Mesenchymal stem cell (in vitro differentiated cells and primary cell): ENCODE measurements at regions not wholly inside any gene's neighbourhood (a gene's known extent, or its start where the extent isn't known, plus 50 kb on each side); places are given as distances from the start of the nearest gene placed in this dataset.
A peak's percentile ranks its signal among the peaks of the same experiment; 100 is the strongest.

Experiments
- DNase-seq: peaks from one replicate; pipeline ENCODE4 v3.0.0-alpha.2; 2013
- H2AFZ ChIP-seq: one replicate; pipeline ENCODE4 v1.6.1; 2013; ENCODE audit warnings: low read depth, mild to moderate bottlenecking, control low read depth, inconsistent platforms, low read length, moderate library complexity
- H2AK5ac ChIP-seq: 2 replicates; pipeline ENCODE4 v1.6.1; 2013; ENCODE audit warnings: low read length, moderate library complexity, mild to moderate bottlenecking, inconsistent platforms; ENCODE audit not compliant: severe bottlenecking
- H2BK120ac ChIP-seq: one replicate; pipeline ENCODE4 v1.6.1; 2013; ENCODE audit warnings: low read depth, mild to moderate bottlenecking, inconsistent platforms, low read length, moderate library complexity
- H2BK12ac ChIP-seq, 2 experiments: one replicate each; pipeline ENCODE4 v1.6.1; 2013; ENCODE audit warnings: inconsistent platforms in 2 of 2, low read length in 2 of 2, mild to moderate bottlenecking in 2 of 2, moderate library complexity in 2 of 2, control low read depth in 1 of 2
- H2BK15ac ChIP-seq: one replicate; pipeline ENCODE4 v1.6.1; 2013; ENCODE audit warnings: mild to moderate bottlenecking, low read depth, inconsistent platforms; ENCODE audit not compliant: poor library complexity, severe bottlenecking
- H2BK5ac ChIP-seq: 2 replicates; pipeline ENCODE4 v1.6.1; 2013; ENCODE audit warnings: low read depth, mild to moderate bottlenecking, low read length, control low read depth, inconsistent platforms; ENCODE audit not compliant: poor library complexity, severe bottlenecking
- H3K14ac ChIP-seq, 2 experiments: one replicate each; pipeline ENCODE4 v1.6.1; 2013; ENCODE audit warnings: inconsistent platforms in 2 of 2, low read length in 2 of 2, control low read depth in 1 of 2, mild to moderate bottlenecking in 1 of 2, moderate library complexity in 1 of 2
- H3K18ac ChIP-seq, 2 experiments: one replicate each; pipeline ENCODE4 v1.6.1; 2013; ENCODE audit warnings: inconsistent platforms in 2 of 2, low read length in 2 of 2, control low read depth in 1 of 2, low read depth in 1 of 2, mild to moderate bottlenecking in 1 of 2
- H3K23ac ChIP-seq, 2 experiments: one replicate each; pipeline ENCODE4 v1.6.1; 2013; ENCODE audit warnings: inconsistent platforms in 2 of 2, low read length in 2 of 2, mild to moderate bottlenecking in 2 of 2, moderate library complexity in 2 of 2, control low read depth in 1 of 2
- H3K27ac ChIP-seq: 2 replicates; pipeline ENCODE4 v1.5.1; 2013; ENCODE audit warnings: mild to moderate bottlenecking, moderate library complexity, low read length, control low read depth, inconsistent platforms; ENCODE audit not compliant: poor library complexity, severe bottlenecking
- H3K27me3 ChIP-seq, 2 experiments: 2 replicates each; pipeline versions ENCODE4 v1.6.1 to v1.7.0; 2013; ENCODE audit warnings: low read length in 2 of 2, mild to moderate bottlenecking in 2 of 2, moderate library complexity in 2 of 2, control low read depth in 1 of 2, inconsistent platforms in 1 of 2; ENCODE audit not compliant: control insufficient read depth in 1 of 2, insufficient read depth in 1 of 2
- H3K36me3 ChIP-seq, 2 experiments: 2 replicates each; pipeline versions ENCODE4 v1.6.1 to v1.7.0; 2013; ENCODE audit warnings: low read length in 2 of 2, control low read depth in 1 of 2, inconsistent platforms in 1 of 2, low read depth in 1 of 2, mild to moderate bottlenecking in 1 of 2; ENCODE audit not compliant: insufficient read depth in 2 of 2, control insufficient read depth in 1 of 2
- H3K4ac ChIP-seq, 2 experiments: one replicate each; pipeline ENCODE4 v1.6.1; 2013; ENCODE audit warnings: inconsistent platforms in 2 of 2, low read length in 2 of 2, mild to moderate bottlenecking in 2 of 2, moderate library complexity in 2 of 2, control low read depth in 1 of 2, low read depth in 1 of 2
- H3K4me1 ChIP-seq: 2 replicates; pipeline ENCODE4 v1.6.1; 2013; ENCODE audit warnings: low read depth, low read length, control low read depth; ENCODE audit not compliant: control insufficient read depth, insufficient read depth
- H3K4me2 ChIP-seq: 2 replicates; pipeline ENCODE4 v1.6.1; 2013; ENCODE audit warnings: low read length, mild to moderate bottlenecking, inconsistent platforms; ENCODE audit not compliant: poor library complexity, severe bottlenecking
- H3K4me3 ChIP-seq, 2 experiments: 2 replicates each; pipeline versions ENCODE4 v1.5.1 to v1.7.0; 2013; ENCODE audit warnings: low read length in 2 of 2, mild to moderate bottlenecking in 2 of 2, control low read depth in 1 of 2, low read depth in 1 of 2; ENCODE audit not compliant: insufficient read depth in 1 of 2
- H3K79me1 ChIP-seq: replicated peaks from 2 replicates; pipeline ENCODE4 v1.6.1; 2013; ENCODE audit warnings: mild to moderate bottlenecking, control low read depth, low read length, inconsistent platforms; ENCODE audit not compliant: poor library complexity, severe bottlenecking
- H3K9ac ChIP-seq: 2 replicates; pipeline ENCODE4 v1.7.0; 2013; ENCODE audit warnings: mild to moderate bottlenecking, low read length, moderate library complexity
- H3K9me3 ChIP-seq: 2 replicates; pipeline ENCODE4 v1.7.0; 2013; ENCODE audit warnings: mild to moderate bottlenecking, low read length; ENCODE audit not compliant: control insufficient read depth
- H4K8ac ChIP-seq: one replicate; pipeline ENCODE4 v1.6.1; 2013; ENCODE audit warnings: inconsistent platforms, mild to moderate bottlenecking, low read length, moderate library complexity
- H4K91ac ChIP-seq: one replicate; pipeline ENCODE4 v1.6.1; 2013; ENCODE audit warnings: mild to moderate bottlenecking, low read length, inconsistent platforms
- WGBS: methylation state at CpG from one replicate; pipeline ENCODE4 v1.1.7; 2013; ENCODE audit warnings: mixed read lengths; 5-methylcytosine and 5-hydroxymethylcytosine counted together

- Histone ChIP-seq H3K18ac (no peak overlapping the region), H3K79me1 (no peaks in the 10 kb centered on the region), H2BK12ac (no peak overlapping the region), H2BK5ac (no peak overlapping the region), H3K4ac (no peak overlapping the region), H3K14ac (no peak overlapping the region), H4K91ac (no peak overlapping the region), H4K8ac (no peak overlapping the region), H3K23ac (no peak overlapping the region), H2AFZ (no peak overlapping the region), H3K4me1 (no peaks in the 10 kb centered on the region), H3K9ac (no peak overlapping the region), H2BK15ac (no peak overlapping the region), H3K27me3 (no peaks in the 10 kb centered on the region), H2AK5ac (no peak overlapping the region), H2BK120ac (no peak overlapping the region), H3K27ac (no peak overlapping the region), H3K36me3 (no peaks in the 10 kb centered on the region), H3K4me3 (no peak overlapping the region), H3K9me3 (peaks cover 6% of the 10 kb centered on the region), H3K4me2 (no peak overlapping the region)
- 56% methylated on average over 9 of the region's 9 CpGs for WGBS
- DNase-seq, result no peak
These were observed 257.9 kb downstream of the BCL11A start for GRCh38 chr2:60295636-60295962.

GRCh38 chr2:60294901-60295635, 258.4 kb downstream of the BCL11A start:
- Histone ChIP-seq H2BK120ac (no peak overlapping the region), H3K4ac (no peak overlapping the region), H2BK12ac (no peak overlapping the region), H2AFZ (no peak overlapping the region), H4K8ac (no peak overlapping the region), H3K9ac (no peak overlapping the region), H3K36me3 (no peaks in the 10 kb centered on the region), H3K23ac (no peak overlapping the region), H2BK5ac (no peak overlapping the region), H3K4me2 (no peak overlapping the region), H3K14ac (no peak overlapping the region), H2AK5ac (no peak overlapping the region), H3K4me3 (peak overlapping the region in 1 of 2 experiments; percentile 18), H3K9me3 (peaks cover 6% of the 10 kb centered on the region), H2BK15ac (no peak overlapping the region), H3K27me3 (no peaks in the 10 kb centered on the region), H3K4me1 (no peaks in the 10 kb centered on the region), H3K27ac (no peak overlapping the region), H4K91ac (no peak overlapping the region), H3K18ac (no peak overlapping the region), H3K79me1 (no peaks in the 10 kb centered on the region)
- DNase-seq, result no peak
- WGBS, result 82% methylated on average over 20 of the region's 20 CpGs

- H3K4me2 ChIP-seq, result no peak overlapping the region
- no peaks in the 10 kb centered on the region for H3K27me3 ChIP-seq
- no peak overlapping the region for H3K9ac ChIP-seq
These were observed 261.2 kb downstream of the BCL11A start for GRCh38 chr2:60292242-60292641.

GRCh38 chr2:60290509-60290908, 262.9 kb downstream of the BCL11A start:
- H3K14ac ChIP-seq, result no peak overlapping the region
- no peak overlapping the region for H2BK12ac ChIP-seq
- H2AK5ac ChIP-seq, result no peak overlapping the region
- no peak for DNase-seq
- WGBS, result 43% methylated on average over 2 of the region's 2 CpGs
- H3K4me1 ChIP-seq, result no peaks in the 10 kb centered on the region
- no peak overlapping the region for H4K91ac ChIP-seq
- H3K9me3 ChIP-seq, result no peaks in the 10 kb centered on the region
- H3K79me1 ChIP-seq, result no peaks in the 10 kb centered on the region
- no peak overlapping the region for H3K23ac ChIP-seq
- H3K4me2 ChIP-seq, result no peak overlapping the region
- H3K18ac ChIP-seq, result no peak overlapping the region
- H2BK15ac ChIP-seq, result no peak overlapping the region
- H3K4ac ChIP-seq, result no peak overlapping the region
- H3K27ac ChIP-seq, result no peak overlapping the region
- H4K8ac ChIP-seq, result no peak overlapping the region
- H3K36me3 ChIP-seq, result no peaks in the 10 kb centered on the region
- peak overlapping the region; percentile 9 for H2BK5ac ChIP-seq
- H2AFZ ChIP-seq, result no peak overlapping the region
- no peak overlapping the region for H2BK120ac ChIP-seq
- no peaks in the 10 kb centered on the region for H3K27me3 ChIP-seq
- H3K9ac ChIP-seq, result no peak overlapping the region
- no peak overlapping the region for H3K4me3 ChIP-seq

More at GRCh38 chr2:60292242-60292641, 261.2 kb downstream of the BCL11A start:
- no peak overlapping the region for H2BK120ac ChIP-seq
- 81% methylated on average over 3 of the region's 3 CpGs for WGBS
- H3K27ac ChIP-seq, result no peak overlapping the region
- no peak overlapping the region for H2BK12ac ChIP-seq
- H2AFZ ChIP-seq, result no peak overlapping the region
- H2BK15ac ChIP-seq, result no peak overlapping the region
- no peak overlapping the region for H3K4me3 ChIP-seq
- no peak overlapping the region for H2AK5ac ChIP-seq
- no peak overlapping the region for H3K14ac ChIP-seq
- no peaks in the 10 kb centered on the region for H3K4me1 ChIP-seq
- H3K36me3 ChIP-seq, result no peaks in the 10 kb centered on the region
- peaks cover 6% of the 10 kb centered on the region for H3K9me3 ChIP-seq
- no peak overlapping the region for H4K8ac ChIP-seq
- no peak overlapping the region for H4K91ac ChIP-seq
- no peak overlapping the region for H3K23ac ChIP-seq
- H2BK5ac ChIP-seq, result no peak overlapping the region
- no peak for DNase-seq
- no peaks in the 10 kb centered on the region for H3K79me1 ChIP-seq
- no peak overlapping the region for H3K4ac ChIP-seq
- no peak overlapping the region for H3K18ac ChIP-seq
